Endothelial cell of umbilical vein (primary cell): ENCODE measurements at regions not wholly inside any gene's neighbourhood (a gene's known extent, or its start where the extent isn't known, plus 50 kb on each side); places are given as distances from the start of the nearest gene placed in this dataset.

Source experiments
- EZH2 ChIP-seq: IDR thresholded peaks from 2 replicates; pipeline ENCODE4 v1.6.1; 2012; ENCODE audit warnings: borderline replicate concordance, low read depth, mild to moderate bottlenecking, moderate library complexity, low read length, inconsistent platforms; ENCODE audit not compliant: severe bottlenecking
- MYC ChIP-seq: IDR thresholded peaks from one replicate; pipeline ENCODE4 v1.6.1; 2011; ENCODE audit warnings: mild to moderate bottlenecking, low read depth, low read length
- POLR2A ChIP-seq: IDR thresholded peaks from 2 replicates; pipeline ENCODE4 v1.6.1; 2012; ENCODE audit warnings: low read depth, mild to moderate bottlenecking, control low read depth, low read length
- POLR2AphosphoS5 ChIP-seq: IDR thresholded peaks from 2 replicates; pipeline ENCODE4 v1.6.1; 2012; ENCODE audit warnings: low read depth, mild to moderate bottlenecking, control low read depth, low read length, moderate library complexity; ENCODE audit not compliant: insufficient read depth
- TF ChIP-seq, protein P1 (sequence below), 2 donors: IDR thresholded peaks; 1 replicate in 1 of 2; 2 replicates in 1 of 2; pipeline ENCODE4 v1.5.1; 2011; ENCODE audit warnings: low read length in 2 of 2, mild to moderate bottlenecking in 2 of 2, moderate library complexity in 2 of 2, control low read depth in 1 of 2, inconsistent platforms in 1 of 2, low read depth in 1 of 2; ENCODE audit not compliant: insufficient read depth in 1 of 2; ENCODE audit errors: extremely low read depth in 1 of 2
- TF ChIP-seq, protein P2 (sequence below): IDR thresholded peaks from 2 replicates; pipeline ENCODE4 v1.6.1; 2011; ENCODE audit not compliant: insufficient read depth, insufficient read length

DNA sequence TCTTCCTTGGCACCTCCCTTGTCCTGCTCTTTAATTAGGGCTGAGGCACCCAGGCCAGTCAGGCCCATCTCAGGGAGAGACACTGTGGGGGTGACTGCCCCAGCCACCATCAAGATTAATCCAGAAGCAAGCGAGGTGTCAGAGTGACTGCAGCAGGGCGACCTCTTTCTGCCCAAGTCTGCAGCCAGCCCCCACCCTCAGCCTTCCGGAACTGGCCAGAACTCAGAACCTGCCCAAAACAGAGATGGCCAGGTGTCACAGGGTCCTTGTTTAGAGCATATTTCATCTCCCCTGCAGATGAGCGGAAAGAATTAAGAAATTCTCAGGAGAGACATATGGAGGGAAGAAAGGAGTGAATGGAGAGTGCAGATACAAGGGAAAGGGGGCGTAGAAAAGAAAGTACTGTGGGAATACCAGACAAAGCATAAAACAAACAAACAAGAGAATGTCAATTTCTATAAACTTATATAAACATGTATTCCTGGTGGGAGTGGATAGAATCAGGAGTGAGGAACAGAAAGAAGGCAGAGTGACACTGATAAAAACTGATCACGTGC, 188.8 kb upstream of the NRP1 start:
- TF ChIP-seq, protein P1, sequence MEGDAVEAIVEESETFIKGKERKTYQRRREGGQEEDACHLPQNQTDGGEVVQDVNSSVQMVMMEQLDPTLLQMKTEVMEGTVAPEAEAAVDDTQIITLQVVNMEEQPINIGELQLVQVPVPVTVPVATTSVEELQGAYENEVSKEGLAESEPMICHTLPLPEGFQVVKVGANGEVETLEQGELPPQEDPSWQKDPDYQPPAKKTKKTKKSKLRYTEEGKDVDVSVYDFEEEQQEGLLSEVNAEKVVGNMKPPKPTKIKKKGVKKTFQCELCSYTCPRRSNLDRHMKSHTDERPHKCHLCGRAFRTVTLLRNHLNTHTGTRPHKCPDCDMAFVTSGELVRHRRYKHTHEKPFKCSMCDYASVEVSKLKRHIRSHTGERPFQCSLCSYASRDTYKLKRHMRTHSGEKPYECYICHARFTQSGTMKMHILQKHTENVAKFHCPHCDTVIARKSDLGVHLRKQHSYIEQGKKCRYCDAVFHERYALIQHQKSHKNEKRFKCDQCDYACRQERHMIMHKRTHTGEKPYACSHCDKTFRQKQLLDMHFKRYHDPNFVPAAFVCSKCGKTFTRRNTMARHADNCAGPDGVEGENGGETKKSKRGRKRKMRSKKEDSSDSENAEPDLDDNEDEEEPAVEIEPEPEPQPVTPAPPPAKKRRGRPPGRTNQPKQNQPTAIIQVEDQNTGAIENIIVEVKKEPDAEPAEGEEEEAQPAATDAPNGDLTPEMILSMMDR (IDR thresholded peaks at IDR 0.05; ENCODE audit: extremely low read depth in 1 of 2, insufficient read depth in 1 of 2, low read depth in 1 of 2, low read length in 2 of 2) = no peak
- no peak for TF ChIP-seq MYC
- TF ChIP-seq EZH2 = no peak
- TF ChIP-seq POLR2AphosphoS5 = no peak
- TF ChIP-seq POLR2A = no peak
- TF ChIP-seq, protein P2, sequence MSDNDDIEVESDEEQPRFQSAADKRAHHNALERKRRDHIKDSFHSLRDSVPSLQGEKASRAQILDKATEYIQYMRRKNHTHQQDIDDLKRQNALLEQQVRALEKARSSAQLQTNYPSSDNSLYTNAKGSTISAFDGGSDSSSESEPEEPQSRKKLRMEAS = no peak
